HG02588 (cell line): ENCODE measurements at regions not wholly inside any gene's neighbourhood (a gene's known extent, or its start where the extent isn't known, plus 50 kb on each side); places are given as distances from the start of the nearest gene placed in this dataset.
"Not testable (repeated sequence)": the region's sequence is repeated elsewhere in the genome, so short reads cannot be mapped to it uniquely, and the experiment has no call there.

Source experiments
- ATAC-seq: cut with Tn5 transposase; IDR thresholded peaks from one replicate; pipeline ENCODE4 v1.9.1; 2021; ENCODE audit warnings: mild to moderate bottlenecking, moderate library complexity; ENCODE audit not compliant: unreplicated experiment

DNA sequence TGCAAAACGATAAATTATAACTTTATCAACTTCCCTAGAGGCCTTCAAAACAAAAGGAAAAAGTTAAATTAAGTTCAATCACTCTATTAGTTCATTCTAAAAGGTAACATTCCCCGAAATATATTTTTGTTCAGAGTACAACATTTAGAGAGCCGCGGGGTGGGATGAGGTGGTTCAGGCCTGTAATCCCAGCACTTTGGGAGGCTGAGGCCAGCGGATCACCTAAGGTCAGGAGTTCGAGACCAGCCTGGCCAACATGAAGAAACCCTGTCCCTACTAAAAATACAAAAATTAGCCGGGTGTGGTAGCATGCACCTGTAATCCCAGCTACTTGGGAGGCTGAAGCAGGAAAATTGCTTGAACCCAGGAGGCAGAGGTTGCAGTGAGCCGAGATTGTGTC, 60.9 kb upstream of the ZNF217 start:
- ATAC-seq = not testable (repeated sequence)

DNA sequence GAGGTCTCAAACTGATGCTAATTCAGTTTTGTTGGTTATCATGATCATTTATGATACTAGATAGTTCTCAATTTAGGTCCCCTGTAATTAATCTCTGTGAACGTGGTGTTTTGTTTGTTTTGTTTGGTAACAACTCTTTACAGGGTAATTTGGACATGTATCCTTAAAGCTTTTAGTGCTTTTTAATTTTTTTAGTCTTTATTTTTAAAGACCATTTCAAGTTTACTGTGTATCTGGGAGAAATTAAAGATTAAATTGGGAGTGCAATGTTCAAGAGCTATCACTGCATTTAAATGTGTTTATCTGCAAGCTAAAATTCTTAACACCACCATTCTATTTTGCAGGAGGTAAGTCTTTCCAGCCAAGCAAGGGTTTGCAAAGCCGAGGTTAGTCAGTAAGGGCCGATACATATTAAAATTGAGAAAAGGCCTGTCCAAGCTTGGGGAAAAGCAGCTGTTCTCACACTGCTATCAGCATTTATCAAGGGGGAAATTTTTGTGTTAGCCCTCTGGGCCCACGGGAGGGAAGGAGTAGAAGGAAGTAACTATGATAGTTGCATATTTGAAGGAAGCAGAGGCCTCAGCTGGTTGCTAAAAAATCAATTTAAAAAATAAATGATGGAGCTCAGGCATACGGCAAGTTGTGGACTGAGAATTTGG, 59.3 kb upstream of the ZNF217 start:
- no peak for ATAC-seq

DNA sequence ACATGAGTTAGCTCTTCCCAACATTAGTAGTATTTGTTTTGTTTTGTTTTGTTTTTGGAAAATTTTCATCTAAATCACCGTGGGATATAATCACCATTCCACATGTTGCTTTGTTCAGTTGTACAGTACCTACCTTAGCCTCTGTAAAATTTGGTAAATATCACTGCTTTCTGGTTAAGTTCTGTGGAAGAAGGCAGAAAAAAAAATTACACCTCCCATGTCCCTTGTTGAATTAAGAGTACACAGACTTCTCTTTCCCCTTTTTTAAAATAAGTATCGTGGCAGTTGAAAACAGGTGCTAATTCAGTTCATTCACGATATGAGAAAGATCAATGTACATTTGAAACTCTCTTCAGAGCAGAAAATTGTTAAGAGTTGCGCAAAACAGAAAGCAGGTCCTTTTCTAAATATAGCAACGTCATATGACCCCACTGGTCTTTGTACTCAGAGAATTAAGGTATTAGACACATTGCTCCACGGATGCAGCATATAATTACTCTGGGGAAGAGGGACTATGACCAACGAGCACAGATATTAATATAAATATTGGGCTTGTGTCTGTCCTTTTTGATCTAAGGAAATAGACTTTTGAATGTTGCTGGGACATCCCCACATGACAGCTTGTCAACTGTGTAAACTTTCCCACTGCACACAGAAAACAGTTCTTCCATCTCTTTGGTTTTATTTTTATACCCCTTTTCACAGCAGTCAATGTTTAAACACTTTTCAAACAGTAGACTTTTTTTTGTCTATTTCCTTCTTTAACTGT, 58.6 kb upstream of the ZNF217 start:
- peak; percentile 54 for ATAC-seq

DNA sequence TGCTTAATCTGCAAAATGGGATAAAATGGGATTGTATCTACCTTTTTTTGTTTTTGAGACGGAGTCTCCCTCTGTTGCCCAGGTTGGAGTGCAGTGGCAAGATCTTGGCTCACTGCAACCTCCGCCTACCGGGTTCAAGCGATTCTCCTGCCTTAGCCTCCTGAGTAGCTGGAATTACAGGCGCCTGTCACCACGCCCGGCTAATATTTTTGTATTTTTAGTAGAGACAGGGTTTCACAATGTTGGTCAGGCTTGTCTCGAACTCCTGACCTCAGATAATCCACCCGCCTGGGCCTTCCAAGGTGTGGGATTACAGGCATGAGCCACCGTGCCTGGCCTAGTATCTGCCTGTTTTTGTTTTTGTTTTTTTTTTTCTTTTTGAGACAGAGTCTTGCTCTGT, 55.9 kb upstream of the ZNF217 start:
- ATAC-seq = not testable (repeated sequence)

DNA sequence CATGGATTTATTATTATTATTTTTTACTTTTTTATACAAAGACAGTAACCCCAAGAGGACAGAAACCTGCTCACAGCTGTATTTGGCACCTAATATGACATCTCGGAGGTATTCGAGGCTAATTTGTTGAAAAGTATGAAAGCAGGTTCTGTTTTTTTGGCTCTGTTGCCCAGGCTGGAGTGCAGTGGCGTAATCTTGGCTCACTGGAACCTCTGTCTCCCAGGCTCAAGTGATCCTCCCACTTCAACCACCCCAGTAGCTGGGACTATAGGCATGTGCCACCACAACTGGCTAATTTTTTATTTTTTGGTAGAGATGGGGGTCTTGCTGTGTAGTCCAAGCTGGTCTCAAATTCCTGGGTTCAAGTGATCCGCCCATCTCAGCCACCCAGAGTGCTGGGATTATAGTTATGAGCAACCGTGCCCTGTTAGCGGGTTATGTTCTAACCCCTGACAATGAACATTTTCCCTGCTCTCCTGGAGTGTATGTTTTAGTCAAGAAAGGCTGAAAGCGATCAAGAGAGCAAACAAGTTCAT, 53.7 kb upstream of the ZNF217 start:
- ATAC-seq = no peak

DNA sequence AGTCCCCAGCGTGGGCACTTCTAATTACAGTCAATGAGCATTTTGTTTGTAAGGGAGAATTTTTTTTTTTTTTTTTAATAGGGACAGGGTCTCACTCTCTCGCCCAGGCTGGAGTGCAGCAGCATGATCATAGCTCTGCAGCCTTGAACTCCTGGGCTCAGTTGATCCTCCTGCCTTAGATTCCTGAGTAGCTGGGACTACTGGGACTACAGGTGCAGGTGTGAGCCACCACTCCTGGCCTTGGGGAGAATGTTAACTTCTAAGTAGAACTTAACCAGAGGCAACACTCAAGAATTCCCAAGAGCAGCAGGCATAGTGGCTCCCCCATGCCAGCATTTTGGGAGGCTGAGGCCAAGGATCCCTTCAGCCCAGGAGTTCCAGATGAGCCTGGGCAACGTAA, 52.9 kb upstream of the ZNF217 start:
- ATAC-seq = no peak

DNA sequence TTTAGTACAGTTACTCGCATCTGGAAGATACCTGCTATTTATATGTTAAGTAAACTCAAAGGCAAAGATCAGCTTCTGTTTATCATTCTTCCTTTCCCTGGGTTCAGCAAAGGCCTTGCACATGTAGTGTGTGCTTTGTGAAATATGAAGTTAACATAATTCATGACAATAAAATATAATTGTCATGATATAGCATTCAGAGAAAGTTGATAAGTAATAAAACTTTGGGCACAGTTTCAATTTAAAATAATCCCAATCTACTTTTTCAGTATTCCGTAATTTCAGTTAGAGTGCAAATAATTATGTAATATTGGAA, 51.9 kb upstream of the ZNF217 start:
- no peak for ATAC-seq

DNA sequence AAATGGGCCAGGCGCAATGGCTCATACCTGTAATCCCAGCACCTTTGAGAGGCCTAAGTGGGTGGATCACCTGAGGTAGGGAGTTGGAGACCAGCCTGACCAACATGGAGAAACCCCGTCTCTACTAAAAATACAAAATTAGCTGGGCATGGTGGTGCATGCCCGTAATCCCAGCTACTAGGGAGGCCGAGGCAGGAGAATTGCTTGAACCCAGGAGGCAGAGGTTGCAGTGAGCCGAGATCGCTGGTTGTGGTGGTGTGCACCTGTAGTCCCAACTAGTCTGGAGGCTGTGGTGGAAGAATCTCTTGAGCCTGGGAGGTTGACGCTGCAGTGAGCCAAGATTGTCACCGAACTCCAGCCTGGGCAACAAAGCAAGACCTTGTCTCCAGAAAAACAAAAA, 50.5 kb upstream of the ZNF217 start:
- not testable (repeated sequence) for ATAC-seq
